Caki2 (cell line): ENCODE measurements at regions not wholly inside any gene's neighbourhood (a gene's known extent, or its start where the extent isn't known, plus 50 kb on each side); places are given as distances from the start of the nearest gene placed in this dataset.
A peak's percentile ranks its signal among the peaks of the same experiment; 100 is the strongest.
"Not testable (repeated sequence)": the region's sequence is repeated elsewhere in the genome, so short reads cannot be mapped to it uniquely, and the experiment has no call there.

Experiments used
- DNase-seq: peaks from one replicate; pipeline ENCODE4 v3.0.0-alpha.2; 2015; ENCODE audit warnings: low read depth
- in situ Hi-C: cut with HindIII; loops from 2 replicates; pipeline ENCODE4 v1.10.0; 2016; ENCODE audit warnings: low sequenced_read_pairs, low pct_unique_long_range_greater_than_20kb, mixed read lengths

DNA sequence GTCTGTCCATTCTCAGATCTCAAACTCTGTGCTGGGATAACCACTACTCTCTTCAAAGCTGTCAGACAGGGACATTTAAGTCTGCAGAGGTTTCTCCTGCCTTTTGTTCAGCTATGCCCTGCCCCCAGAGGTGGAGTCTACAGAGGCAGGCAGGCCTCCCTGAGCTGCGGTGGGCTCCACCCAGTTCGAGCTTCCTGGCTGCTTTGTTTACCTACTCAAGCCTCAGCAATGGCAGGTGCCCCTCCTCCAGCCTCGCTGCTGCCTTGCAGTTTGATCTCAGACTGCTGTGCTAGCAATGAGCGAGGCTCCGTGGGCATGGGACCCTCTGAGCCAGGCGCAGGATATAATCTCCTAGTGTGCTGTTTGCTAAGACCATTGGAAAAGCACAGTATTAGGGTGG lies 53.1 kb upstream of the HUNK start:
- DNase-seq, in situ Hi-C loops: not testable (repeated sequence)

DNA sequence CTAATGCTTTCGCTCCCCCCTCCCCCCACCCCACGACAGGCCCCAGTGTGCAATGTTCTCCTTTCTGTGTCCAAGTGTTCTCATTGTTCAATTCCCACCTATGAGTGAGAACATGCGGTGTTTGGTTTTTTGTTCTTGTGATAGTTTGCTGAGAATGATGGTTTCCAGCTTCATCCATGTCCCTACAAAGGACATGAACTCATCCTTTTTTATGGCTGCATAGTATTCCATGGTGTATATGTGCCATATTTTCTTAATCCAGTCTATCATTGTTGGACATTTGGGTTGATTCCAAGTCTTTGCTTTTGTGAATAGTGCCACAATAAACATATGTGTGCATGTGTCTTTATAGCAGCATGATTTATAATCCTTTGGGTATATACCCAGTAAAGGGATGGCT lies 58.5 kb upstream of the HUNK start:
- in situ Hi-C loops, result not testable (repeated sequence)

DNA sequence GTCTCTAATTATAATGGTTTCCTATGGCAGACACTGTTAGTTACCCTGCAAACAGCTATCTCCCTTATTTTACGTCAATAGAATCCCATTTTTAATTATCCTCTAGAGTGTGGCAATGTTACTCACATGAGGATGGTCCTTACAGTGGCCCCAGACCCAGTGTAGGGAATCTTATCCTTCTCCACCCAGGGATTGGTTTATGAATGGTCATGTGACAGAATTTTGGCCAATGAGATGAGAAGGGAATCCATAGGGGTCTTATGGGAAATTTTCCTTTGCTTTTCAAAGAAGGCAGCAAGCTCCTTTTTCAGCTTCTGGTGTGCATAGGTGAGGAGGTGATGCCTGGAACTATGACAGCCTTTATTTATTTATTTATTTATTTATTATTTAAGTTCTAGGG lies 59.0 kb upstream of the HUNK start:
- in situ Hi-C loops, result no loop called here

More for the DNA sequence above, 58.5 kb upstream of the HUNK start:
- DNase-seq, result not testable (repeated sequence)

DNA sequence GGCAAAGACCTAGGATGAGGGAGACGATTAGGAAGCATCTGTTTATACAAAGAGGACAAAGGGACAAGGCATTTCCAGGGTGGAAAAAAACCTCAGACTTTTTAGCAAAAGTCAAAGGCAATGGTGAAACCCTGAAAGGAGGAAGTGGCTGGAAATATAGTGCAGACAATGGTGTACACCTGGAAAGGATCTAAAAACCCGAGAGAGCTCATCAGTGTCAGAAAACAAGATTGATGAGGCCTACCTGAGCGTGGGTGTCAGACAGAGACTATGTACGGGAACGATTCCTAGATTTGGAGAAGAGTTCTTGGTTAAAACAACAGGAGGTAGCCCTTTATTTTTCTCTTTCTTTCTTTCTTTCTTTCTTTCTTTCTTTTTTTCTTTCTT lies 68.8 kb upstream of the HUNK start:
- DNase-seq, result no peak
- in situ Hi-C loops, result no loop called here

More for the DNA sequence above, 59.0 kb upstream of the HUNK start:
- DNase-seq, result no peak

DNA sequence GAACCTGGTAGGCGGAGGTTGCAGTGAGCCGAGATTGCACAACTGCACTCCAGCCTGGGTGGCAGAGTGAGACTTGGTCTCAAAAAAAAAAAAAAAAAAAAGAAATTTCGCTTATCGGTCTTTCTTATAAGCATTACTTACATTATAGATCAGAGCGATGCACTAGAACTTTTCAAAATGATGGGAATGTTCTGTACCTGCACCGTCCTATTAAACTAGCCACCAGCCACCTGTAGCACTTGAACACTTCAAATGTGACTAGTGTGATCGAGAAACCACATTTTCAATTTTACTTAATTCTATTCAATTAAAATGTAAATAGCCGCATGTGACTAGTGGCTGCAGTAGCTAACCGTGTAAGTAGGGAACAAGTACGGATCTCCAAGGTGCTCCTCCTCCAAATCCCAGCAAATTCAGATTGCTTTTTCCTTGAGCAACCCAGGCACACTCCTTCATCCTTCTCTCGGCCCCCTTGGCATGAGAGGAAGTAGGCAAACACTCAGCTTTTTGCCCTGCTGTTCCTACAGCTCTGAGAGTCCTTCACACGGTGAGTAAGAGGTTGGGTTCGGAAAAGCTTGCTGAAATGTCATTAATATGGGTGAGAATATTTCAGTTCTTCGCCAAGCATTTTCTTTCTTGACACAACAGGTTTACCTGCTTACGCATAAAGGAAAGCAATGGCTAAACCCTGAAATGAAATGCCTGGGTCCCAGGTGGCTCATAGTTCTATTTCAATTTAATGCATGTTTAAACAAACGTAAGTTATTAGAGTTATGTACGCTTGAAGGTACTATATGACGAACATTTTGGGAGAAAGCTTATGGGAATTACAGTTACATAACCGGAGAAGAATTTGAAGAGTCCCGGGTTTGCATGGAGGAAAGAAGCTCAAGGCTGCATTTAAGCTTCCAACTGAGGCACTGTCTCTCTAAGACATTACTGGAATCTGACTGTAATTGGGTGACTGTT lies 69.5 kb upstream of the HUNK start:
- no peak for DNase-seq
- in situ Hi-C loops, result no loop called here

DNA sequence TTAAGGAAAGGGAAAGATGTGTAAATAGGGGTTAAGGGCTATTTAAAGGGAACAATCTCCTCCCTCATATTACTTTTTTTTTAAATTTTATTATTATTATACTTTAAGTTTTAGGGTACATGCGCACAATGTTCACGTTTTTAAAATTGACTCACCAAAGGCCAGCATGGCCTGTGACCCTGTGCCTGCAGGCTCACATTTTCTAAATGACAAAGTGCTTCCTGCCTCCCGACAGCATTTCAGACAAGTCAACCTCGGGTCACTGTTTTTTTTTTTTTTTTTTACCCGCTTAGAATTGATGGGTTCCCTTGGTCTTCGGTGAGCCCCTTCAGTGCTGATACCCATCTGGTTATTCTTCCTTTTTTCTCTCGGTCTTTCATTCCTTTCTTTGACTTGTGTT lies 70.4 kb upstream of the SCAF4 start:
- DNase-seq, result no peak
- in situ Hi-C loops, result no loop called here

DNA sequence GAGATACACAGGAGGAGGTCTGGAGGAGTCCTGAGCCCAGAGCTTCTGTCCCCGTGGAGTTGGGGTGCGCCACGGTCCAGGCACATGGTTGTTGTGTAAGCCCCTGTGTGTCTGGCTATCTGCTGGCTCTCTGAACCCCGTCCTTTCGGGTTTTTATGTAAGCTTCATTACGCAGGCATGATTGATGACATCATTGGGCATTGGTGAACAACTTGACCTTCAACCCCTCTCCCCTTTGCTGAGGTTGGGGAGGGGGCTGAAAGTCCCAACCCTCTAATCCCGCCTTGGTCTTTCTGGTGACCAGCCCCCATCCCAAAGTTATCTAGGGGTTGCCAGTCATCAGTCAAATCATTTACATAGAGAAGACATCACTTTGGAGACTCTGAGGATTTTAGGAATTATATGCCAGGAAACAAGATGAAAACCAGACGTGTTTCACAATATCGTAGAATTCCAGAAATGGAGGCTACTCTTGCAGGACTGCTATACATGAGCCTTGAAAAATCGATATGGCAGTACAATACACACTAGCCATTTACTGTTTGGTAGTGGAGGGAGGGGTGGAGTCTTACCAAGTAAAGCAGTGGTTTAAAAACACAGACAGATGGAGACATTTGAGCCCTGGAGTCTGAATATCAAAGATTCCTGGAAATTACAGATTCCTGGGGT lies 69.8 kb upstream of the SCAF4 start:
- no peak for DNase-seq
- in situ Hi-C loops, result no loop called here

DNA sequence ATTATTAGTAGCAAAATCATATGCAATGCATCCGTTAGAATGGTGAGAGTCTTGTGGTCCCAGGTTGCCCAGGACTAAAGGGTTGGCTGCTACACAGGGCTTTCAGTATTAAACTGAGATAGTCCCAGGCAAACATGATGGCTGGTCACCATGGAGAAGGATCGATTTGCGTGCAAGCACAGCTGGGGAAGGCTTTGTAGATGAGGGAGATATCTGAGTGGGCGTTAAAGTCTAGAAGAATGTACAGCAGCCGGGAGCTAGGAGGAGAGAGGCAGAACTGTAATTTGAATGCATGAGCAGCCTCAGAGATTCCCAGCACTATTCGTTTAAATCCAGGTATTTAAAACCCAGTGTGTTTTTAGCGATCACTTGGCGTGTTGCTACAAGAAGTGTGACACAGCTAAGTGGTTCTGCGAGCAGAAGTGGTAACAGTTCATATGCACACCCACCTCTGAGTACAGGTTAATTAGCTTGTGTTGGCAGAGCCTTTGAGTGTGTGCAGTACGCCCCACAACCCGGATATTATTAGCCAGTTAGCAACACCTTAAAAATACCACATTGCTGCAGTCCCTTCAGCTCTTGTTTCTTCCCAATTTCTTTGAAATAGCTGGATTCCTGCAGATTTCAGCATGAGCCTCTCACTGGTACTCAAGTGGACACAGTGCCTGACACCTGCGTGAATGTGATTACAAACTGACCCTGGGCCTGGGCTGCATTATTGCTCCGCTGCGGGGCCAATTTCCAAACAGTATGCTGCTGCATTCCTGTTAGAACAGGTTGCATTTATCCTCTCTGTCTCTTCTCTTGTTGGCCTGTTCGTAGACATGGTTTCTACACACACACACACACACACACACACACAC lies 67.2 kb upstream of the SCAF4 start:
- no peak for DNase-seq
- in situ Hi-C loops, result no loop called here

DNA sequence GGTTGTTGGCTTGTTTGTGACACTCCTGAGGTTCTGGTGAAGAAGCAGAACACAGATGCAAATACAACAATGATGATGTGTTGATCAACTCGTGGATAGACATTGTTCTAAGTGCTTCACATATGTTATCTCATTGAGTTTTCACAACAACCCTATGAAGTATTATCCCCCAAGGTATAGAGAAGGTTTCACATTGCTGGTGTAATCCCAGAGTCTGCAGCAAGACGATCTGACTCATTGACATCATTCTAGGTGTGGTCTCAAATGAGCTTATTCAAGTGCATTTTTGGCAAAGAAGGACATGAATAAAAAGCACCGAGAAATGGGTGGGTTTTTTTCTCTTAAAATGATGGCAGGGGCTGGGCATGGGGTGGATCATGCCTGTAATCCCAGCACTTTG lies 64.1 kb upstream of the SCAF4 start:
- no peak for DNase-seq
- in situ Hi-C loops, result no loop called here

DNA sequence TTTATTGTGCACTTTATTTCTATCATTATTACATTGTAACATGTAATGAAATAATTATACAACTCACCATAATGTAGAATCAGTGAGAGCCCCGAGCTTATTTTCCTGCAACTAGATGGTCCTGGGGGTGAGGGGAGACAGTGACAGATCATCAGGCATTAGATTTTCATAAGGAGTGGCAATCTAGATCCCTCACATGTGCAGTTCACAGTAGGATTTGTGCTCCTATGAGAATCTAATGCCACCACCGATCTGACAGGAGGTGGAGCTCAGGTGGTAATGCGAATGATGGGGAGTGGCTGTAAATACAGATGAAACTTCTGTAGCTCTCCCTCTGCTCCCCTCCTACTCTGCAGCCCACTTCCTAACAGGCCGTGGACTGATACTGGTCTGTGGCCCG lies 58.5 kb upstream of the SCAF4 start:
- DNase-seq, in situ Hi-C loops: not testable (repeated sequence)

DNA sequence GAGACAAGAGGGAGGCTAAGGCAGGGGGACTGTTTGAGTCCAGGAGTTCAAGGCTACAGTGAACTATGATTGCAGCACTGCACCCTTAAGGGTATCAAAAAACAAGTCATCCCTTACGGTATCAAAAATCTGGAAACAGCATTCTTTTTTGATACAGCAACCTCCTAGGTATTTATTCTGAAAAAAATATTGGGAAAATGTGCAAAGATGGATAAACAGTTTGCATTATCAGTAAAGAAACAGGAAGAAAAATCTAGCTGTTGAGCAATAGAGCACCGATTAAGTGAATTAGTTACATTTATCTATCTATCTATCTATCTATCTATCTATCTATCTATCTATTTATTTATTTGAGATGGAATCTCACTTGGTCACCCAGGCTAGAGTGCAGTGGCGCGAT lies 56.7 kb upstream of the SCAF4 start:
- in situ Hi-C loops, result no loop called here
- DNase-seq, result no peak

DNA sequence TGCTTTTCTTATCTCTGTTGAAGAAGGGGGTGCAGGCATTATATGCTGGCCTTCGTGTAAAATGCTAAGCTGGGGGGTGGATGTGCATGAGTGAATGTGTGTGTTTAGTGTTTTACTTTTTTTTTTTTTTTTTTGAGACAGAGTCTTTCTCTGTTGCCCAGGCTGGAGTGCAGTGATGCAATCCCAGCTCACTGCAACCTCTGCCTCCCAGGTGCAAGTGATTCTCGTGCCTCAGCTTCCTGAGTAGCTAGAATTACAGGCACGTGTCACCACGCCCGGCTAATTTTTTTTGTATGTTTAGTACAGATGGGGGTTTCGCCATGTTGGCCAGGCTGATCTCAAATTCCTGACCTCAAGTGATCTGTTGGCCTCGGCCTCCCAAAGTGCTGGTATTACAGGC lies 55.8 kb upstream of the SCAF4 start:
- DNase-seq, in situ Hi-C loops: not testable (repeated sequence)

DNA sequence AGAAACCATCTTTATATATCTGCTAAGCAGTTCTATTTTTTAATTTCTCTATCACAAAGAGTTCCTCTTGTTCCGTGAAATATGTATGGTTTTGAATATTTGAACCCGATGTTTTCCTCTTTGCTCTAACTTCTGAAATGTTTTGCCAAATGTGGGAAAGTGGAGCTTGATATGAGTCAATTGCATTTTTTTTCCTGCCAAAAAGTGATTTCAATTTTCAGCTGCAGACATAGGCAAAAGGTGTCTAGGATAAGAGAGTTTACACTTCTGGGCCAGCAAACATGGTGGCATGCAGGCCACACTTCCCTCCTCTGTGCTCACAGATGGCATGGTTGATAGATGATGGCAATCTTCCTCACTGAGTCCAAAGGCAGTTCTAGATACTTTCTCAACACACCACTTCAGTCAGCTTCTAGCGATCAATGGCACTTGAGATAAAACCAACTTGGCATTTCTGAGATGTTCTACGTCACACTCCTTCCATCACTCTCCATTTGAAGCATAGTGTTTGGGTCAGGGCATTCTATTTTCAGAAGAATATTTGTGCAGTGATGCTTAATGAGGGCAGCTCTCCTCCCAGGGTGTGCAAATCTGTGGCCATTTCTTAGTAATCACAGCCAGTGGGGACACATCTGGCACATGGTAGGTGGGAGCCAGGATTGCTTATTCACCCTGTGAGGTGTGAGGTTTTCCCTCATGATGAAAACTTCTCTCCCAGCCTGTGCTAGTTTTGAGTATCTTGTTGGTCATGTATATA lies 54.4 kb upstream of the SCAF4 start:
- in situ Hi-C loops, result no loop called here

DNA sequence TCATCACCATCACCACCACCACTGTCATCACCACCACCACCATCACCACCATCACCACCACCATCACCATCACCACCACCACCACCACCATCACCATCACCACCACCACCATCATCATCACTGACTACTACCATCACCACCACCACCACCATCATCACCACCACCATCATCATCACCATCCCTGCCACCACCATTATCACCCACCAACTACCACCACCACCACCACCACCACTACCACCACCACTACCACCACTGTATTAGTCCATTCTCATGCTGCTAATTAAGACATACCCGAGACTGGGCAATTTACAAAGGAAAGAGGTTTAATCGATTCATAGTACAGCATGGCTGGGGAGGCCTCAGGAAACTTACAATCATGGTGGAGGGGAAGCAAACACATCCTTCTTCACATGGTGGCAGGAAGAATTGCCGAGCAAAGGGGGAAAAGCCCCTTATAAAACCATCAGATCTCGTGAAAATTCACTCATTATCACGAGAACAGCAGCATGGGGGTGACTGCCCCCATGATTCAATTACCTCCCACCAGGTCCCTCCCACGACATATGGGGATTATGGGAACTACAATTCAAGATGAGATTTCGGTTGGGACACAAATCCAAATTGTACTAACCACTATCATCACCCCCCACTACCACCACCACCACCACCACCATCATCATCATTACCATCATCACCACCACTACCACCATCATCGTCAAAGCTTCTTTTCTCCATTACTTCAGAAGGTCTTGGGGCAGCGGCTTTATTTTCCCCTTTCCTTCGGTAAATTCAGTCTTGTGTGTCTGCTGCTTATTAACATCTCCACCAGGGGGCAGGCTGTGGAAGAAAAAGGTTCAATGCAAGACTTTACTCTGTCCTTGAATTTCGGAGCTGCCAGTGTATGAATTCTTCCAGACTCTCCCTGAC lies 53.6 kb upstream of the SCAF4 start:
- in situ Hi-C loops, result not testable (repeated sequence)
- DNase-seq, result peak; percentile 50

More for the DNA sequence above, 54.4 kb upstream of the SCAF4 start:
- DNase-seq, result no peak

DNA sequence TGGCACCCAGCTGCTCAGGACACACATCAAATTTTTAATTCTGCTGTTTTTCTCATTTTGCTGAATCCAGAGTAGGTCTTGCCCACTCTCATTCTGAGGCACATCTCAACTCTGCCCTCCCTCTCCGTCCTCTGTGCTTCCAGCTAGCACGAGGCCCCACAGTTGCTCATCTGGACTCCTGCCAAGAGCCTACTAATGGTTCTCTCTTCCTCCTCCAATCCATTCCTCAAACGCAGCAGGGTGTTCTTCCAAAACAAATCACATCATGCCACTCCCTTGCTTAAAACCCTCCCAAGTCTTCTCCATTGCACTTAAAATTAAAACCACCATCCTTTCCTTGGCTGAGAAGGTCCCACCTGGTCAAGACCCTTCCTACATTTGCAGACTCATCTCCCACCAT lies 49.8 kb upstream of the SCAF4 start:
- in situ Hi-C loops, result no loop called here
- DNase-seq, result peak; percentile 68
